ENCODE measurements at regions not wholly inside any gene's neighbourhood (a gene's known extent, or its start where the extent isn't known, plus 50 kb on each side); places are given as distances from the start of the nearest gene placed in this dataset.

GRCh38 chr7:142698429-142698828 lies 50.8 kb upstream of the PRSS1 start:
- no peaks in the 10 kb centered on the region for H3K27me3 ChIP-seq (ENCODE audit: insufficient read depth, insufficient read length)
- H3K36me3 ChIP-seq (ENCODE audit: insufficient read depth, insufficient read length, low read length): no peaks in the 10 kb centered on the region
- no peak for TF ChIP-seq ZNF274 (IDR thresholded peaks at IDR 0.05; ENCODE audit: low read depth, low read length)
- no peak for TF ChIP-seq SUZ12 (IDR thresholded peaks at IDR 0.05; ENCODE audit: extremely low read depth, insufficient read depth, insufficient read length)
- TF ChIP-seq YY1 (IDR thresholded peaks at IDR 0.05; ENCODE audit: insufficient read depth, insufficient read length): no peak
- H3K9me3 ChIP-seq (ENCODE audit: insufficient read depth, low read length): peaks cover 34% of the 10 kb centered on the region
- H3K4me3 ChIP-seq (ENCODE audit: insufficient read length, low read depth): no peak overlapping the region
- DNase-seq (ENCODE audit: low read depth, low spot score): no peak
- no peaks in the 10 kb centered on the region for H3K4me1 ChIP-seq (ENCODE audit: insufficient read depth, insufficient read length)
- no peak overlapping the region for H3K9ac ChIP-seq (ENCODE audit: insufficient read length, low read depth)

DNA sequence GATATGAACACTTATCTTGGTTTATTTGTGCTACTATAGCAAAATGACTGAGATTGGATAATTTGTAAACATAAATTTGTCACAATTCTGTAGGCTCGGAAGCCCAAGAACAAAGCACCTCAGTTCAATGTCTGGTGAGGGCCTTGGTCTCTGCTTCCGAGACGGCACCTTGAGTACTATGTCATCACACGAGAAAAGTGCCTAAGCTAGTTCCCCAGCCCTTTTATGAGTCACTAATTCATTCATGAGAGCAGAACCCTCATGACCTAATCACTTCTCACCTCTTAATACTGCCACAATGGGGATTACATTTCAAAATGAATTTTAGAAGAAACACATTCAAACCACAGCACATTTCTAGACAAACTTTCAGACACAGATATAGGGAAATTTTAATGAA lies 52.0 kb upstream of the PRSS1 start:
- peaks cover 35% of the 10 kb centered on the region for H3K9me3 ChIP-seq (ENCODE audit: insufficient read depth, low read length)
- TF ChIP-seq SUZ12 (IDR thresholded peaks at IDR 0.05; ENCODE audit: extremely low read depth, insufficient read depth, insufficient read length): no peak
- no peak for TF ChIP-seq ZNF274 (IDR thresholded peaks at IDR 0.05; ENCODE audit: low read depth, low read length)
- TF ChIP-seq YY1 (IDR thresholded peaks at IDR 0.05; ENCODE audit: insufficient read depth, insufficient read length): no peak
- no peaks in the 10 kb centered on the region for H3K36me3 ChIP-seq (ENCODE audit: insufficient read depth, insufficient read length, low read length)
- no peak for DNase-seq (ENCODE audit: low read depth, low spot score)
- H3K27me3 ChIP-seq (ENCODE audit: insufficient read depth, insufficient read length): no peaks in the 10 kb centered on the region
- H3K9ac ChIP-seq (ENCODE audit: insufficient read length, low read depth): no peak overlapping the region
- no peaks in the 10 kb centered on the region for H3K4me1 ChIP-seq (ENCODE audit: insufficient read depth, insufficient read length)
- no peak overlapping the region for H3K4me3 ChIP-seq (ENCODE audit: insufficient read length, low read depth)

GRCh38 chr7:142696456-142697179 lies 52.7 kb upstream of the PRSS1 start:
- Histone ChIP-seq H3K9me3 (ENCODE audit: insufficient read depth, low read length) (peaks cover 35% of the 10 kb centered on the region), H3K27me3 (ENCODE audit: insufficient read depth, insufficient read length) (no peaks in the 10 kb centered on the region), H3K9ac (ENCODE audit: insufficient read length, low read depth) (no peak overlapping the region), H3K4me3 (ENCODE audit: insufficient read length, low read depth) (no peak overlapping the region), H3K4me1 (ENCODE audit: insufficient read depth, insufficient read length) (no peaks in the 10 kb centered on the region), H3K36me3 (ENCODE audit: insufficient read depth, insufficient read length, low read length) (no peaks in the 10 kb centered on the region)
- no peak for DNase-seq (ENCODE audit: low read depth, low spot score)
- TF ChIP-seq SUZ12 (IDR thresholded peaks at IDR 0.05; ENCODE audit: extremely low read depth, insufficient read depth, insufficient read length): no peak
- TF ChIP-seq ZNF274 (IDR thresholded peaks at IDR 0.05; ENCODE audit: low read depth, low read length): no peak
- TF ChIP-seq YY1 (IDR thresholded peaks at IDR 0.05; ENCODE audit: insufficient read depth, insufficient read length): no peak

- H3K36me3 ChIP-seq (ENCODE audit: insufficient read depth, insufficient read length, low read length): no peaks in the 10 kb centered on the region
- H3K4me3 ChIP-seq (ENCODE audit: insufficient read length, low read depth): no peak overlapping the region
- H3K4me1 ChIP-seq (ENCODE audit: insufficient read depth, insufficient read length): no peaks in the 10 kb centered on the region
- no peak for DNase-seq (ENCODE audit: low read depth, low spot score)
- peaks cover 29% of the 10 kb centered on the region for H3K9me3 ChIP-seq (ENCODE audit: insufficient read depth, low read length)
- H3K27me3 ChIP-seq (ENCODE audit: insufficient read depth, insufficient read length): no peaks in the 10 kb centered on the region
- TF ChIP-seq ZNF274 (IDR thresholded peaks at IDR 0.05; ENCODE audit: low read depth, low read length) (no peak), SUZ12 (IDR thresholded peaks at IDR 0.05; ENCODE audit: extremely low read depth, insufficient read depth, insufficient read length) (no peak), YY1 (IDR thresholded peaks at IDR 0.05; ENCODE audit: insufficient read depth, insufficient read length) (no peak)
- H3K9ac ChIP-seq (ENCODE audit: insufficient read length, low read depth): no peak overlapping the region
Observed at GRCh38 chr7:142693911-142694310, 55.4 kb upstream of the PRSS1 start.

DNA sequence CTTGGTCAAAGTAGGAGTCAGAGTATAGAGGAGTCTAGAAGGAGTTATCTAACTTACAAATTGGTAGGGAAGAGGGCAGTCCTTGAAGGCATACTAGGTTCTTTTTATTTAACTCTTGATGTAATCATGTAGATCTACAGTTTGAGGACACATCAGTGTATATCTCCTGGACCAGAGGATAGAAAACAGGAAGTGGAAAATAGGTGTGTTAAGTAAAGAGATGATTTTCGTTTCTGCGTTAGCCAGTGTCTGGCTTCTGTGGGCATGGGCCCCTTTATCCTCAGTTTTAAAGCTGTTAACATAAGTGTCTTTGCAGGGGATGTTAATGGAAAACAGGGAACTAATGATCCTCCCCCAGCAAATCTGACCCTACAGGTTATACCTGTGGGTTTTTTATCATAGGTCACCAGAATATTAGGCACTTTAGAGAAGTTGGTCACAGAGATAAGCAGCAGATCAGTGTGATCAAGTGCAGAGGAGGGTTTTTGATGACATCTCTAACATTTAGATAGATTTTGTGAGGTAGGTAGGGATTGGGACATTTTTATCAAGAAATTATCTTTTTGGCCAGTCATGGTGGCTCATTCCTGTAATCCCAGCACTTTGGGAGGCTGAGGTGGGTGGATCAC lies 58.6 kb upstream of the PRSS1 start:
- Histone ChIP-seq H3K36me3 (ENCODE audit: insufficient read depth, insufficient read length, low read length) (no peaks in the 10 kb centered on the region), H3K4me1 (ENCODE audit: insufficient read depth, insufficient read length) (no peaks in the 10 kb centered on the region), H3K9me3 (ENCODE audit: insufficient read depth, low read length) (peaks cover 11% of the 10 kb centered on the region; the same call in 1 of the 2 replicates), H3K4me3 (ENCODE audit: insufficient read length, low read depth) (no peak overlapping the region), H3K9ac (ENCODE audit: insufficient read length, low read depth) (no peak overlapping the region), H3K27me3 (ENCODE audit: insufficient read depth, insufficient read length) (no peaks in the 10 kb centered on the region)
- no peak for DNase-seq (ENCODE audit: low read depth, low spot score)
- TF ChIP-seq ZNF274 (IDR thresholded peaks at IDR 0.05; ENCODE audit: low read depth, low read length) (no peak), YY1 (IDR thresholded peaks at IDR 0.05; ENCODE audit: insufficient read depth, insufficient read length) (no peak), SUZ12 (IDR thresholded peaks at IDR 0.05; ENCODE audit: extremely low read depth, insufficient read depth, insufficient read length) (no peak)

- Histone ChIP-seq H3K27me3 (ENCODE audit: insufficient read depth, insufficient read length) (no peaks in the 10 kb centered on the region), H3K4me3 (ENCODE audit: insufficient read length, low read depth) (no peak overlapping the region), H3K9me3 (ENCODE audit: insufficient read depth, low read length) (peaks cover 11% of the 10 kb centered on the region; the same call in 1 of the 2 replicates), H3K36me3 (ENCODE audit: insufficient read depth, insufficient read length, low read length) (no peaks in the 10 kb centered on the region), H3K9ac (ENCODE audit: insufficient read length, low read depth) (no peak overlapping the region), H3K4me1 (ENCODE audit: insufficient read depth, insufficient read length) (no peaks in the 10 kb centered on the region)
- no peak for TF ChIP-seq SUZ12 (IDR thresholded peaks at IDR 0.05; ENCODE audit: extremely low read depth, insufficient read depth, insufficient read length)
- no peak for TF ChIP-seq YY1 (IDR thresholded peaks at IDR 0.05; ENCODE audit: insufficient read depth, insufficient read length)
- TF ChIP-seq ZNF274 (IDR thresholded peaks at IDR 0.05; ENCODE audit: low read depth, low read length): no peak
- no peak for DNase-seq (ENCODE audit: low read depth, low spot score)
Observed at GRCh38 chr7:142689439-142690120, 59.7 kb upstream of the PRSS1 start.
